ENCODE measurements at regions not wholly inside any gene's neighbourhood (a gene's known extent, or its start where the extent isn't known, plus 50 kb on each side); places are given as distances from the start of the nearest gene placed in this dataset.

GRCh38 chr10:120402147-120402766, 54.8 kb upstream of the PLPP4 start:
- no peak overlapping the region for H3K4me2 ChIP-seq (ENCODE audit: insufficient read depth, insufficient read length, low read length)
- H3K9ac ChIP-seq (ENCODE audit: extremely low read depth, insufficient read length, low read length) = no peak overlapping the region
- no peaks in the 10 kb centered on the region for H3K79me1 ChIP-seq (ENCODE audit: insufficient read depth, low read depth, low read length, poor library complexity, severe bottlenecking)
- no peaks in the 10 kb centered on the region for H3K27me3 ChIP-seq (ENCODE audit: insufficient read depth, low read length)
- H2BK15ac ChIP-seq (ENCODE audit: low read depth, low read length) = no peak overlapping the region
- no peak overlapping the region for H4K8ac ChIP-seq (replicated peaks; ENCODE audit: insufficient read length, low read depth, low read length)
- H4K91ac ChIP-seq (ENCODE audit: insufficient read length, low read depth, low read length) = no peak overlapping the region
- no peak overlapping the region for H2BK5ac ChIP-seq (ENCODE audit: insufficient read length, low read length)
- H2BK20ac ChIP-seq (ENCODE audit: low read depth, low read length, poor library complexity, severe bottlenecking) = no peak overlapping the region
- no peak overlapping the region for H3K4me3 Mint-ChIP-seq
- H3K27ac ChIP-seq (ENCODE audit: insufficient read length, low read depth, low read length) = no peak overlapping the region
- WGBS (ENCODE audit: extremely low coverage, insufficient read length, low lambda C conversion rate) = no CpG with 5 or more reads among the region's 1 CpG
- H3K36me3 Mint-ChIP-seq (ENCODE audit: insufficient read depth in 1 of 3, low read depth in 3 of 3) = 0 out of 7 replicates have a peak, but pooled peaks cover 0 to 2% (median 0%) of the 10 kb centered on the region in 3 experiments
- no peak overlapping the region for H3K18ac ChIP-seq (ENCODE audit: insufficient read length, low read depth, low read length)
- no peaks in the 10 kb centered on the region for H3K79me2 ChIP-seq (ENCODE audit: insufficient read depth, low read length)
- no peak overlapping the region for H3K56ac ChIP-seq (ENCODE audit: insufficient read length, low read depth, low read length)
- DNase-seq = no peak
- H3K9me3 Mint-ChIP-seq = peaks cover 5% of the 10 kb centered on the region in 2 experiments; a peak in 4 of 5 replicates
- H2BK12ac ChIP-seq (ENCODE audit: insufficient read length, low read depth, low read length) = no peak overlapping the region
- TF ChIP-seq CTCF (conservative IDR thresholded peaks at IDR 0.05) = no peak
- H2AFZ ChIP-seq (ENCODE audit: low read length) = no peak overlapping the region
- no peak overlapping the region for H2AK5ac ChIP-seq (ENCODE audit: insufficient read length, low read length)
- H3K14ac ChIP-seq (ENCODE audit: insufficient read depth, low read length) = no peak overlapping the region
- H2BK120ac ChIP-seq (ENCODE audit: low read depth, low read length, poor library complexity, severe bottlenecking) = no peak overlapping the region
- H3K23ac ChIP-seq (ENCODE audit: insufficient read length, low read depth, low read length) = no peak overlapping the region
- no peaks in the 10 kb centered on the region for H4K20me1 ChIP-seq (ENCODE audit: control insufficient read depth, insufficient read depth, insufficient read length)
- H3K4me1 ChIP-seq (ENCODE audit: insufficient read depth, low read length) = peaks cover 4% of the 10 kb centered on the region; the same call in 1 of the 2 replicates
- H3K4me1 Mint-ChIP-seq = peaks cover 7 to 20% of the 10 kb centered on the region in 2 experiments
- no peak overlapping the region for H3K27ac Mint-ChIP-seq
- no peaks in the 10 kb centered on the region for H3K23me2 ChIP-seq (ENCODE audit: insufficient read length, low read depth, low read length, poor library complexity, severe bottlenecking)
- no peaks in the 10 kb centered on the region for H3K9me3 ChIP-seq (ENCODE audit: control insufficient read depth, low read depth, low read length)
- H3K4ac ChIP-seq (ENCODE audit: low read depth, low read length) = no peak overlapping the region
- H3K27me3 Mint-ChIP-seq (ENCODE audit: low read depth) = no peaks in the 10 kb centered on the region; the same call in none of the 2 replicates
- no peak overlapping the region for H3T11ph ChIP-seq (ENCODE audit: low read length)
- H4K5ac ChIP-seq (ENCODE audit: insufficient read length, low read depth, low read length) = no peak overlapping the region

Measured in H9 (cell line).